IMR-90 (cell line): ENCODE measurements at regions not wholly inside any gene's neighbourhood (a gene's known extent, or its start where the extent isn't known, plus 50 kb on each side); places are given as distances from the start of the nearest gene placed in this dataset.

Source experiments
- CTCF ChIP-seq: conservative IDR thresholded peaks from 2 replicates; pipeline ENCODE4 v1.5.1; 2012; ENCODE audit warnings: mild to moderate bottlenecking, low read depth, low read length, improper control_type of control experiment
- MAZ ChIP-seq: IDR thresholded peaks from 2 replicates; pipeline ENCODE4 v1.6.1; 2012; ENCODE audit warnings: low read depth, mild to moderate bottlenecking, low read length, improper control_type of control experiment, moderate library complexity, borderline replicate concordance
- POLR2A ChIP-seq: IDR thresholded peaks from 2 replicates; pipeline ENCODE4 v1.6.1; 2012; ENCODE audit warnings: mild to moderate bottlenecking, low read depth, low read length
- RAD21 ChIP-seq: IDR thresholded peaks from 2 replicates; pipeline ENCODE4 v1.6.1; 2012; ENCODE audit warnings: low read length, improper control_type of control experiment
- RFX5 ChIP-seq: IDR thresholded peaks from 2 replicates; pipeline ENCODE4 v1.8.0; 2012; ENCODE audit warnings: low read depth, mild to moderate bottlenecking, low read length, moderate library complexity
- SMC3 ChIP-seq: fragments of 150-350 bp; IDR thresholded peaks from 2 replicates; pipeline ENCODE4 v1.6.1; 2016; ENCODE audit warnings: low read depth, mild to moderate bottlenecking, antibody characterized with exemption, low read length, moderate library complexity
- USF2 ChIP-seq: fragments of 150-350 bp; IDR thresholded peaks from 2 replicates; pipeline ENCODE4 v1.6.1; 2017; ENCODE audit warnings: mild to moderate bottlenecking, antibody characterized with exemption, low read length, low read depth

- TF ChIP-seq CTCF (no peak), RAD21 (no peak), USF2 (no peak), MAZ (no peak), POLR2A (no peak), RFX5 (no peak), SMC3 (no peak)
Measured at GRCh38 chr12:91478500-91478899, 295.9 kb upstream of the DCN start.
